ENCODE measurements at regions not wholly inside any gene's neighbourhood (a gene's known extent, or its start where the extent isn't known, plus 50 kb on each side); places are given as distances from the start of the nearest gene placed in this dataset.

DNA sequence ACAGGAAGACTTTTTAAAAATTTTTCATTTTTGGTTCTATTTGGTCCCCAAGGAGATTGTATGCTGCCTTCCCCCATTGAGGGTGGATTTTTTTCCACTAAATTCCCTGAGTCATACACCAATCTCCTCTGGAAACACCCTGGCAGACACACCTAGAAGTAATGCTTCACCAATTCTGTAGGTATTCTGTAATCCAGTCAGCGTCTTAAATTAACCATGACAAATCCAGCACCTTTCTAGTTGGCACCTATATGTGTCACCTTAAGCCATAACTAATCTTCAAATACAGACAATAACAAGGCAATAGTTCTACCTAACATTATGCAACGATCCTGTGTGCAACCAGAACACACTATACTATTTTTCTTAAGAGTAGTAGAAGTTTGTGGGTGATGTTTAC lies 459.1 kb upstream of the NDN start:
- TF ChIP-seq, protein P1, sequence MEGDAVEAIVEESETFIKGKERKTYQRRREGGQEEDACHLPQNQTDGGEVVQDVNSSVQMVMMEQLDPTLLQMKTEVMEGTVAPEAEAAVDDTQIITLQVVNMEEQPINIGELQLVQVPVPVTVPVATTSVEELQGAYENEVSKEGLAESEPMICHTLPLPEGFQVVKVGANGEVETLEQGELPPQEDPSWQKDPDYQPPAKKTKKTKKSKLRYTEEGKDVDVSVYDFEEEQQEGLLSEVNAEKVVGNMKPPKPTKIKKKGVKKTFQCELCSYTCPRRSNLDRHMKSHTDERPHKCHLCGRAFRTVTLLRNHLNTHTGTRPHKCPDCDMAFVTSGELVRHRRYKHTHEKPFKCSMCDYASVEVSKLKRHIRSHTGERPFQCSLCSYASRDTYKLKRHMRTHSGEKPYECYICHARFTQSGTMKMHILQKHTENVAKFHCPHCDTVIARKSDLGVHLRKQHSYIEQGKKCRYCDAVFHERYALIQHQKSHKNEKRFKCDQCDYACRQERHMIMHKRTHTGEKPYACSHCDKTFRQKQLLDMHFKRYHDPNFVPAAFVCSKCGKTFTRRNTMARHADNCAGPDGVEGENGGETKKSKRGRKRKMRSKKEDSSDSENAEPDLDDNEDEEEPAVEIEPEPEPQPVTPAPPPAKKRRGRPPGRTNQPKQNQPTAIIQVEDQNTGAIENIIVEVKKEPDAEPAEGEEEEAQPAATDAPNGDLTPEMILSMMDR (conservative IDR thresholded peaks at IDR 0.05) = no peak
- no peak for TF ChIP-seq EZH2 (IDR thresholded peaks at IDR 0.05; ENCODE audit: low read depth)

Measured in PC-9 (cell line).